ENCODE measurements at regions not wholly inside any gene's neighbourhood (a gene's known extent, or its start where the extent isn't known, plus 50 kb on each side); places are given as distances from the start of the nearest gene placed in this dataset.

GRCh38 chr1:229028987-229029878, 241.7 kb upstream of the RAB4A start:
- TF ChIP-seq POLR2AphosphoS5 (IDR thresholded peaks at IDR 0.05; ENCODE audit: low read depth, low read length) (no peak), POLR2A (IDR thresholded peaks at IDR 0.05; ENCODE audit: low read depth, low read length) (no peak), TAF1 (IDR thresholded peaks at IDR 0.05; ENCODE audit: low read depth, low read length) (no peak)

Measured in GM12891 (cell line).